ENCODE measurements at regions not wholly inside any gene's neighbourhood (a gene's known extent, or its start where the extent isn't known, plus 50 kb on each side); places are given as distances from the start of the nearest gene placed in this dataset.

DNA sequence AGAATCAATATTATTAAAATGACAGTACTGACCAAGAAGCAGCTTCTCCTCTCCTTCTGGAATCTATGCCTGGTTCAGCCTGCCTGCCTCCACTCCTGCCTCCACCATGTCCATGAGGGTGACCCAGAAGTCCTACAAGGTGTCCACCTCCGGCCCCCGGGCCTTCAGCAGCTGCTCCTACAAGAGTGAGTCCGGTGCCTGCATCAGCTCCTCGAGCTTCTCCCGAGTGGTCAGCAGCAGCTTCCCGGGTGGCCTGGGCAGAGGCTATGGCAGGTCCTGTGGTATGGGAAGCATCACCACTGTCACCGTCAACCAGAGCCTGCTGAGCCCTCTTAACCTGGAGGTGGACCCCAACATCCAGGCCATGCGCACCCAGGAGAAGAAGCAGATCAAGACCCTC, 822.4 kb upstream of the NEGR1 start:
- TF ChIP-seq POLR2AphosphoS5 (IDR thresholded peaks at IDR 0.05; ENCODE audit: low read depth, low read length) (no peak), POLR2A (IDR thresholded peaks at IDR 0.05; ENCODE audit: low read depth, low read length) (no peak), TAF1 (IDR thresholded peaks at IDR 0.05; ENCODE audit: low read depth, low read length) (no peak), SPI1 (IDR thresholded peaks at IDR 0.05; ENCODE audit: low read depth, low read length) (no peak), PAX5 (IDR thresholded peaks at IDR 0.05; ENCODE audit: insufficient read depth, low read length, severe bottlenecking) (no peak)
